SK-N-SH (cell line): ENCODE measurements at regions not wholly inside any gene's neighbourhood (a gene's known extent, or its start where the extent isn't known, plus 50 kb on each side); places are given as distances from the start of the nearest gene placed in this dataset.

Experiments used
- CTCF ChIA-PET: fragments of 300-600, 350-600 bp; formaldehyde crosslinking; extraction: SDS; loops from one replicate; lab custom pipeline; 2021; lab: Yijun Ruan, JAX
- POLR2A ChIA-PET: fragments of 350-600 bp; sonication (Branson Sonifier 250); formaldehyde crosslinking; extraction: SDS; loops from one replicate; lab custom pipeline; 2020; ENCODE audit warnings: antibody characterized with exemption, inconsistent platforms; lab: Yijun Ruan, JAX
- DNase-seq: peaks from one replicate; pipeline ENCODE4 v3.0.0; 2012
- H2AFZ ChIP-seq: fragments of 200-600 bp; sonication (generic); 2 replicates; pipeline ENCODE4 v1.8.1; 2016; ENCODE audit warnings: antibody characterized with exemption, mild to moderate bottlenecking, low read depth
- H3F3A ChIP-seq: fragments of 200-600 bp; sonication (generic); replicated peaks from 2 replicates; pipeline ENCODE3; 2016; ENCODE audit warnings: antibody characterized with exemption, mild to moderate bottlenecking; ENCODE audit not compliant: insufficient read depth
- H3K27ac ChIP-seq, 2 experiments: fragments of 200-500 bp in 1 of 2; fragments of 200-600 bp in 1 of 2; sonication (Bioruptor generic) in 1 of 2; sonication (generic), shearing (Covaris generic) in 1 of 2; 2 replicates each; pipeline versions ENCODE4 v1.5.1 to v1.6.1; 2014 to 2016; ENCODE audit warnings: low read depth in 2 of 2, inconsistent platforms in 1 of 2, low read length in 1 of 2, mild to moderate bottlenecking in 1 of 2, mixed read lengths in 1 of 2
- H3K27me3 ChIP-seq: fragments of 200-600 bp; sonication (generic), shearing (Covaris generic); 2 replicates; pipeline ENCODE4 v1.6.1; 2016; ENCODE audit warnings: mixed run types; ENCODE audit not compliant: insufficient read depth
- H3K36me3 ChIP-seq, 2 experiments: fragments of 200-500 bp in 1 of 2; fragments of 200-600 bp in 1 of 2; sonication (Bioruptor generic) in 1 of 2; sonication (generic) in 1 of 2; replicated peaks in 1 of 2; 2 replicates each; pipeline versions ENCODE3 to v1.5.1; 2014 to 2016; ENCODE audit warnings: low read length in 1 of 2, mild to moderate bottlenecking in 1 of 2; ENCODE audit not compliant: insufficient read depth in 2 of 2, control insufficient read depth in 1 of 2
- H3K4me1 ChIP-seq, 2 experiments: fragments of 200-500 bp in 1 of 2; fragments of 200-600 bp in 1 of 2; sonication (Bioruptor generic) in 1 of 2; sonication (generic), shearing (Covaris generic) in 1 of 2; 2 replicates each; pipeline versions ENCODE4 v1.5.1 to v1.6.1; 2014 to 2016; ENCODE audit warnings: low read depth in 1 of 2, low read length in 1 of 2, mixed run types in 1 of 2; ENCODE audit not compliant: insufficient read depth in 2 of 2, control insufficient read depth in 1 of 2
- H3K4me2 ChIP-seq: fragments of 200-600 bp; sonication (generic), shearing (Covaris generic); 2 replicates; pipeline ENCODE4 v1.6.1; 2017; ENCODE audit warnings: mixed run types
- H3K4me3 ChIP-seq, 2 experiments: fragments of 200-500 bp in 1 of 2; fragments of 200-600 bp in 1 of 2; sonication (Bioruptor generic) in 1 of 2; sonication (generic), shearing (Covaris generic) in 1 of 2; 2 replicates each; pipeline versions ENCODE4 v1.5.1 to v1.8.1; 2014 to 2016; ENCODE audit warnings: low read depth in 2 of 2, inconsistent platforms in 1 of 2, low read length in 1 of 2, mild to moderate bottlenecking in 1 of 2, mixed read lengths in 1 of 2, moderate library complexity in 1 of 2
- H3K79me2 ChIP-seq: fragments of 200-600 bp; sonication (generic); 2 replicates; pipeline ENCODE4 v1.8.1; 2017; ENCODE audit warnings: mild to moderate bottlenecking; ENCODE audit not compliant: insufficient read depth
- H3K9ac ChIP-seq: fragments of 200-600 bp; sonication (generic); 2 replicates; pipeline ENCODE4 v1.6.1; 2017; ENCODE audit warnings: mixed run types
- H3K9me2 ChIP-seq: fragments of 200-600 bp; sonication (generic); 2 replicates; pipeline ENCODE4 v1.6.1; 2017; ENCODE audit warnings: mixed run types
- H3K9me3 ChIP-seq: fragments of 200-600 bp; sonication (generic); 2 replicates; pipeline ENCODE4 v1.6.1; 2017; ENCODE audit warnings: mixed run types, mild to moderate bottlenecking, moderate library complexity
- H4K20me1 ChIP-seq: fragments of 200-600 bp; sonication (generic); 2 replicates; pipeline ENCODE4 v1.6.1; 2017; ENCODE audit warnings: mild to moderate bottlenecking, mixed run types; ENCODE audit not compliant: insufficient read depth
- CHD2 ChIP-seq: fragments of 150-350 bp; IDR thresholded peaks from 2 replicates; pipeline ENCODE4 v1.6.1; 2018; ENCODE audit warnings: low read length; ENCODE audit not compliant: partially characterized antibody
- EP300 ChIP-seq, 2 experiments: IDR thresholded peaks; 2 replicates each; pipeline versions ENCODE4 v1.4.0 to v1.6.1; 2012; ENCODE audit warnings: borderline replicate concordance in 1 of 2, low read depth in 1 of 2, low read length in 1 of 2
- EZH2phosphoT487 ChIP-seq: fragments of 200-600 bp; sonication (generic); IDR thresholded peaks from 2 replicates; pipeline ENCODE4 v1.6.1; 2017; ENCODE audit warnings: low read depth, mixed run types, mild to moderate bottlenecking, antibody characterized with exemption, moderate library complexity, borderline replicate concordance
- FOXJ3 ChIP-seq: sonication (generic); formaldehyde crosslinking; IDR thresholded peaks from 2 replicates; pipeline ENCODE4 v1.5.1; 2020; ENCODE audit warnings: mild to moderate bottlenecking, missing genetic modification reagents
- GABPA ChIP-seq: IDR thresholded peaks from 2 replicates; pipeline ENCODE4 v1.4.0; 2012; ENCODE audit warnings: low read depth, mild to moderate bottlenecking
- GATA2 ChIP-seq: sonication (generic); formaldehyde crosslinking; IDR thresholded peaks from 2 replicates; pipeline ENCODE4 v1.5.0; 2020; ENCODE audit warnings: mild to moderate bottlenecking, missing genetic modification reagents
- IRF3 ChIP-seq: fragments of 150-350 bp; IDR thresholded peaks from 2 replicates; pipeline ENCODE4 v1.6.1; 2016; ENCODE audit warnings: mild to moderate bottlenecking, low read depth, low read length
- MEF2A ChIP-seq: IDR thresholded peaks from 2 replicates; pipeline ENCODE4 v1.4.0; 2012; ENCODE audit warnings: low read depth, borderline replicate concordance
- MXI1 ChIP-seq: IDR thresholded peaks from 2 replicates; pipeline ENCODE4 v1.6.1; 2012; ENCODE audit warnings: mild to moderate bottlenecking, low read depth, low read length, improper control_type of control experiment
- NFIC ChIP-seq: IDR thresholded peaks from 2 replicates; pipeline ENCODE4 v1.4.0; 2012; ENCODE audit warnings: borderline replicate concordance
- RAD21 ChIP-seq: IDR thresholded peaks from 2 replicates; pipeline ENCODE4 v1.6.1; 2012; ENCODE audit warnings: mild to moderate bottlenecking, low read length
- TAF1 ChIP-seq: IDR thresholded peaks from 2 replicates; pipeline ENCODE4 v1.6.1; 2012; ENCODE audit warnings: low read depth, mild to moderate bottlenecking, low read length, moderate library complexity, borderline replicate concordance
- TCF12 ChIP-seq: IDR thresholded peaks from 2 replicates; pipeline ENCODE4 v1.4.0; 2012
- TEAD4 ChIP-seq: IDR thresholded peaks from 2 replicates; pipeline ENCODE4 v1.4.0; 2012; ENCODE audit warnings: mild to moderate bottlenecking, borderline replicate concordance; ENCODE audit not compliant: insufficient read depth
- USF1 ChIP-seq: IDR thresholded peaks from 2 replicates; pipeline ENCODE4 v1.4.0; 2012; ENCODE audit warnings: low read depth, borderline replicate concordance
- USF2 ChIP-seq: fragments of 150-350 bp; IDR thresholded peaks from 2 replicates; pipeline ENCODE4 v1.6.1; 2017; ENCODE audit warnings: antibody characterized with exemption, low read length, low read depth, borderline replicate concordance
- YY1 ChIP-seq: IDR thresholded peaks from 2 replicates; pipeline ENCODE4 v1.4.0; 2012; ENCODE audit warnings: low read depth, mild to moderate bottlenecking
- WGBS: methylation state at CpG from one replicate; pipeline ENCODE4 v1.1.6; 2017; ENCODE audit warnings: low lambda C conversion rate; 5-methylcytosine and 5-hydroxymethylcytosine counted together
- TF ChIP-seq, protein P1 (sequence below): IDR thresholded peaks from 2 replicates; pipeline ENCODE4 v1.4.0; 2012; ENCODE audit warnings: low read depth, borderline replicate concordance
- TF ChIP-seq, protein P2 (sequence below): fragments of 200-600 bp; sonication (generic); IDR thresholded peaks from 2 replicates; pipeline ENCODE4 v1.6.1; 2017; ENCODE audit warnings: antibody characterized with exemption, mild to moderate bottlenecking, moderate library complexity

DNA sequence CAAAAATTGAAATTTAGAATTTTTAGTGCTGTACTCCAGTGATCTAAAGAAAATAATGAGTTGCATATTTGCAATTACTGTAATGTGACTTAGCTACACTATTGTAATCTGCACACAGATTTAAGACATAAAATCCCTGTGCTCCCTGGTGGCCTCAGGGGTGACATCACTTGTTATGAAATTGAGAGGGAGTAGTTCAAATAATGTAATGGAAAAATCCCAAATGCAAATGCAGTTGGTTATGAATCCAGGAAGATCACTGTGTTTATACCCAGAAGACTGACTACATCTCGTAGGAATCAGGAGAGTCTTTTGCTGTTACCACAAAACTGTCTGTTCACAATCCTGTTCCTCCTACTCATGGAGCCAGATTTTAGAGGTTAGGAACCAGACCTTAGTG, 178.7 kb upstream of the FBXL17 start:
- Histone ChIP-seq H4K20me1 (no peaks in the 10 kb centered on the region), H3K9me3 (no peaks in the 10 kb centered on the region), H3K4me3 (no peak overlapping the region), H3K9me2 (no peaks in the 10 kb centered on the region), H3K27me3 (no peaks in the 10 kb centered on the region; the same call in 1 of the 2 replicates), H3K4me2 (no peak overlapping the region), H3K27ac (no peak overlapping the region), H3K9ac (no peak overlapping the region), H3K4me1 (no peaks in the 10 kb centered on the region; a peak in 1 of 4 replicates), H3K79me2 (no peaks in the 10 kb centered on the region), H2AFZ (no peak overlapping the region), H3K36me3 (no peaks in the 10 kb centered on the region), H3F3A (no peaks in the 10 kb centered on the region)
- ChIA-PET CTCF (interaction anchor here (0.5 kb wide), 1 partner anchor 89 kb away, joined by 3 read pairs; no protein-coding TSS in a partner anchor), POLR2A (no interaction called here)
- TF ChIP-seq TEAD4 (no peak), USF1 (no peak), GATA2 (CRISPR knock-in tag) (no peak), MEF2A (no peak), RAD21 (no peak), IRF3 (no peak), EZH2phosphoT487 (no peak), USF2 (no peak), FOXJ3 (CRISPR knock-in tag) (no peak), GABPA (no peak), TCF12 (no peak), MXI1 (no peak), EP300 (IDR thresholded peaks at IDR 0.05; ENCODE audit: borderline replicate concordance in 1 of 2, low read depth in 1 of 2, low read length in 1 of 2) (no peak), NFIC (no peak), TAF1 (no peak), YY1 (no peak), CHD2 (no peak)
- TF ChIP-seq, protein P1, sequence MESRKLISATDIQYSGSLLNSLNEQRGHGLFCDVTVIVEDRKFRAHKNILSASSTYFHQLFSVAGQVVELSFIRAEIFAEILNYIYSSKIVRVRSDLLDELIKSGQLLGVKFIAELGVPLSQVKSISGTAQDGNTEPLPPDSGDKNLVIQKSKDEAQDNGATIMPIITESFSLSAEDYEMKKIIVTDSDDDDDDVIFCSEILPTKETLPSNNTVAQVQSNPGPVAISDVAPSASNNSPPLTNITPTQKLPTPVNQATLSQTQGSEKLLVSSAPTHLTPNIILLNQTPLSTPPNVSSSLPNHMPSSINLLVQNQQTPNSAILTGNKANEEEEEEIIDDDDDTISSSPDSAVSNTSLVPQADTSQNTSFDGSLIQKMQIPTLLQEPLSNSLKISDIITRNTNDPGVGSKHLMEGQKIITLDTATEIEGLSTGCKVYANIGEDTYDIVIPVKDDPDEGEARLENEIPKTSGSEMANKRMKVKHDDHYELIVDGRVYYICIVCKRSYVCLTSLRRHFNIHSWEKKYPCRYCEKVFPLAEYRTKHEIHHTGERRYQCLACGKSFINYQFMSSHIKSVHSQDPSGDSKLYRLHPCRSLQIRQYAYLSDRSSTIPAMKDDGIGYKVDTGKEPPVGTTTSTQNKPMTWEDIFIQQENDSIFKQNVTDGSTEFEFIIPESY = no peak
- TF ChIP-seq, protein P2, sequence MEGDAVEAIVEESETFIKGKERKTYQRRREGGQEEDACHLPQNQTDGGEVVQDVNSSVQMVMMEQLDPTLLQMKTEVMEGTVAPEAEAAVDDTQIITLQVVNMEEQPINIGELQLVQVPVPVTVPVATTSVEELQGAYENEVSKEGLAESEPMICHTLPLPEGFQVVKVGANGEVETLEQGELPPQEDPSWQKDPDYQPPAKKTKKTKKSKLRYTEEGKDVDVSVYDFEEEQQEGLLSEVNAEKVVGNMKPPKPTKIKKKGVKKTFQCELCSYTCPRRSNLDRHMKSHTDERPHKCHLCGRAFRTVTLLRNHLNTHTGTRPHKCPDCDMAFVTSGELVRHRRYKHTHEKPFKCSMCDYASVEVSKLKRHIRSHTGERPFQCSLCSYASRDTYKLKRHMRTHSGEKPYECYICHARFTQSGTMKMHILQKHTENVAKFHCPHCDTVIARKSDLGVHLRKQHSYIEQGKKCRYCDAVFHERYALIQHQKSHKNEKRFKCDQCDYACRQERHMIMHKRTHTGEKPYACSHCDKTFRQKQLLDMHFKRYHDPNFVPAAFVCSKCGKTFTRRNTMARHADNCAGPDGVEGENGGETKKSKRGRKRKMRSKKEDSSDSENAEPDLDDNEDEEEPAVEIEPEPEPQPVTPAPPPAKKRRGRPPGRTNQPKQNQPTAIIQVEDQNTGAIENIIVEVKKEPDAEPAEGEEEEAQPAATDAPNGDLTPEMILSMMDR = no peak
- DNase-seq = no peak
- 20% methylated on average over 1 of the region's 1 CpG for WGBS
